HAP-1 (cell line): ENCODE measurements at regions not wholly inside any gene's neighbourhood (a gene's known extent, or its start where the extent isn't known, plus 50 kb on each side); places are given as distances from the start of the nearest gene placed in this dataset.
"Not testable (repeated sequence)": the region's sequence is repeated elsewhere in the genome, so short reads cannot be mapped to it uniquely, and the experiment has no call there.

Experiments used
- DNase-seq, 2 experiments: peaks; one replicate each; pipeline ENCODE4 v3.0.0-alpha.2; 2016 to 2020; ENCODE audit warnings: low spot score in 2 of 2
- H3K27me3 ChIP-seq: fragments of 250-450 bp; sonication (Bioruptor Pico); 2 replicates; pipeline ENCODE4 v1.5.1; 2020; ENCODE audit warnings: low read depth, mild to moderate bottlenecking, moderate library complexity
- H3K36me3 ChIP-seq: fragments of 250-450 bp; sonication (Bioruptor Pico); replicated peaks from 2 replicates; pipeline ENCODE4 v1.5.1; 2020; ENCODE audit warnings: mild to moderate bottlenecking
- H3K4me1 ChIP-seq: fragments of 250-450 bp; sonication (Bioruptor Pico); 2 replicates; pipeline ENCODE4 v1.5.1; 2020; ENCODE audit warnings: mild to moderate bottlenecking
- H3K4me3 ChIP-seq: fragments of 250-450 bp; sonication (Bioruptor Pico); 2 replicates; pipeline ENCODE4 v1.5.1; 2020; ENCODE audit warnings: mild to moderate bottlenecking, moderate library complexity
- H3K9me3 ChIP-seq: fragments of 250-450 bp; sonication (Bioruptor Pico); 2 replicates; pipeline ENCODE4 v1.5.1; 2020; ENCODE audit warnings: mild to moderate bottlenecking, moderate library complexity
- in situ Hi-C: fragments of 300-500 bp; cut with MboI; formaldehyde crosslinking; loops from 3 replicates; pipeline ENCODE4 v1.14.3; 2020; ENCODE audit warnings: low sequenced_read_pairs, inconsistent platforms, mixed read lengths

DNA sequence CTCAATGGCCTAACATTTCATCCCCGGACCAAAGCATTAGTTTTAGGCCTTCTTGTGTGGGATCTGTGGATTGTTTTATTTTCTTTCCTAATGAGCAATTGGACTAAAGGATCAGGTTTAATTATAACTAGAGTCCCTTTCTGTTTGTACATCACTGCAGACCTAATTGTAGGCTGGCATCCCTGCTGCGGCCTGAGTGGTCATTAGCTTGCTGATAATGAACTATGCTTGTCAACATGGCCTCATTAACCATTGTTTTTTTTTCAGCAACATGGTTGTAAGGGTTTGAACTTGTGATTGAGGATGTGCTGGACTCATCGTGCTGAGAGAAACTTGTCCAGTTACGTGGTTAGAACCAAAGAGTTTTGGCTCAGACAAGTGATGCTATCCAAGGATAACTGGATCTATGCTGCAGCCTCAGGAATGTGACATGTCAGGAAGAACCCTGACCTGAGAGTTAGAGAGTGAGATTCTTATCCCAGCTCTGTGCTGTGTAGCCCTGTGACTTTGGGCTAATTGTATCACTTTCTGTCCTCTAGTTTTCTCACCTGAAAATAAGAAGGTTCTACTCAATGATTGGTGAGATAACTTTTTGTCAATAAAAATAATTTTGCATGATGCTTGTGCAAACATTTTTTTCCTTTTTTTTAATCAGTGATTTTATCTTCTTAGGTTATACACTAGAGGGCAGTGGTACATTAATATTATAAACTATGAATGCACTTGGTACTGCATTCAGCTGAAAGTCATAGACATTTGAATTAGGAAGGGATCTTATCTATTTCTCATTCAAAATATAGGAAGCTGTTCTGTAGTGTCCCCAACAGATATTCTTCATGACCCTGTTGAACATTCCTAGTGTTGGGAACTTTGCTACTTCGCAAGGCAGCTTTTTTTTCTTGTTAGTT is 140.9 kb downstream of the RNF144B start:
- Histone ChIP-seq H3K4me1 (no peaks in the 10 kb centered on the region), H3K9me3 (no peaks in the 10 kb centered on the region), H3K4me3 (no peak overlapping the region), H3K36me3 (no peaks in the 10 kb centered on the region), H3K27me3 (peaks cover 3% of the 10 kb centered on the region; the same call in 1 of the 2 replicates)
- DNase-seq: peak in 1 of 2 experiments; percentile 35
- in situ Hi-C loops: no loop called here

DNA sequence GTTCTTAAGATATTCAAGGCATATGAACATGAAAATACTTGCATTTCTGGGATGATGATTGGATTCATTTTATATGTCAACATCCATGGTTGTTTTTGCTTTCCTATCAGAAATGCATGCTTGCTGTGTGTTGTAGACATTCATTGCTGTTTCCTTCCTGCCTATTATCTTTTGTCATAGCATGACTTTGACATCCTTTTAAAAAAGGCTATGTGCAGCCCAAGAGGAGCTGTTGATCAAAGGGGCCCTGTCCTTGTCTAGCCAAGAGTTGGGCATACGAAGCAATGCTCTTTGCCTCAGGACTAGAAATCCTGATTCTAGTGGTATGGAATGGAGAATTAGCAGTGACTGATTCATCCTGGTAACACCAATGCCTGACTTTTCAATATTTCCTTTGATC is 143.1 kb downstream of the RNF144B start:
- Histone ChIP-seq H3K9me3 (no peaks in the 10 kb centered on the region), H3K4me1 (no peaks in the 10 kb centered on the region), H3K36me3 (no peaks in the 10 kb centered on the region), H3K27me3 (peaks cover 4% of the 10 kb centered on the region; the same call in 1 of the 2 replicates), H3K4me3 (no peak overlapping the region)
- DNase-seq: no peak
- in situ Hi-C loops: no loop called here

DNA sequence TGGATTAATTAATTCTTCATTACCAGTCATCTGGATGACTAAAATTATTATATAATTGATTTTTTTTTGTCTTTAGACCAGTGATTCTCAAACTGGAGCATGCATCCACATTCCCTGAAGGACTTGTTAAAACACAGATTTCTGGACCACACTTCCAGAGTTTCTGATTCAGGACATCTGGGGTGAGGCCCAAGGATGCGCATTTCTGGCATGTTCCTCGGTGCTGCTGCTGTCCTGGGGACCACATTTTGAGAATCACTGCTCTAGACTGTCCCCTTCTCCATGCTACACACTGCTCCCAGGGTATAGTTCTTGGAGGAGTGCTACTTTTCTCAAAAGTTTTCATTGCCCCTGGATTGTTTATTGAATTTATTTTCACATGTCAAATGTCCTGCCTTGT is 145.0 kb downstream of the RNF144B start:
- in situ Hi-C loops: no loop called here
- Histone ChIP-seq H3K4me1 (no peaks in the 10 kb centered on the region), H3K27me3 (peaks cover 4% of the 10 kb centered on the region; the same call in 1 of the 2 replicates), H3K9me3 (no peaks in the 10 kb centered on the region), H3K36me3 (no peaks in the 10 kb centered on the region), H3K4me3 (no peak overlapping the region)
- DNase-seq: no peak

DNA sequence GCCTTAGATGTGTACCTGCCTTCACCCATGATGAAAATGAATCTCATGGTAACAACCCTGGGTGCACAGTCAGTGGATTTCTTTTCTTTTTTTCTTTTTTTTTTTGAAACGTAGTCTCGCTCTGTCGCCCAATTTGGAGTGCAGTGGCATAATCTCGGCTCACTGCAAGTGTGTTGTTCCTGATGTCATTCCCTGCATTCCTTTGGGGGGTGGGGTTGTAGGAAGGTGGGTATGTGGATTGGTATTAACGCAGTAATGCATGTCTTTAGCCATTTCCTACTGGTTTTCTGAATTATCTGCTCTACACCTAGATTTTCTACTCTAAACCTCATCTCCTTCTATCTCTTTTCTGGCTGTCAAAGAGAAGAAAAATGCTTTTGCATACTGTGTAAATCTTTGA is 146.6 kb downstream of the RNF144B start:
- no peak for DNase-seq
- Histone ChIP-seq H3K4me1 (no peaks in the 10 kb centered on the region), H3K9me3 (no peaks in the 10 kb centered on the region), H3K27me3 (peaks cover 10% of the 10 kb centered on the region; the same call in 1 of the 2 replicates), H3K4me3 (no peak overlapping the region), H3K36me3 (no peaks in the 10 kb centered on the region)
- in situ Hi-C loops: no loop called here

DNA sequence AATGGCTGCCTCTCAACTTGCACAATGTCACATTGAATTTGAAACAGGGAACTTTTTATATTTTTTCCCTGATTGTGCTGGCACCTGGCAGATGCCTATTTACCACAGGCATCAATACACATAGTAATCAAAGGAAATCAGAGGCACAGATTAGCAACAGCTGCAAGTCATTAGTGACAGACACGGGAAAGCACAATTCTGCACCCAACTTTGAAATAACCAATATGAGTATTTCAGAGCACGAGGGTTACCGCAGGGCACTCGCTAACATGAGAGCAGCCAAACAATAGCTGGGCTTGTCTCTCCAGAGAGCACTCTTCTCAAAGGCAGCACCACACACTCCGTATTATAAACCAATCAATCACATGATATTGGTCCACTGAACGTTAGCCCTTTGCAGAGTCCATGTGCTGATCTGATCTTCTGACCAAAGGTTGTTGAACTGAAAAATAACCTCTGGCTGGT is 149.5 kb downstream of the RNF144B start:
- Histone ChIP-seq H3K36me3 (no peaks in the 10 kb centered on the region), H3K4me1 (no peaks in the 10 kb centered on the region), H3K4me3 (no peak overlapping the region), H3K27me3 (peaks cover 15% of the 10 kb centered on the region; the same call in 1 of the 2 replicates), H3K9me3 (no peaks in the 10 kb centered on the region)
- DNase-seq: no peak
- in situ Hi-C loops: no loop called here

DNA sequence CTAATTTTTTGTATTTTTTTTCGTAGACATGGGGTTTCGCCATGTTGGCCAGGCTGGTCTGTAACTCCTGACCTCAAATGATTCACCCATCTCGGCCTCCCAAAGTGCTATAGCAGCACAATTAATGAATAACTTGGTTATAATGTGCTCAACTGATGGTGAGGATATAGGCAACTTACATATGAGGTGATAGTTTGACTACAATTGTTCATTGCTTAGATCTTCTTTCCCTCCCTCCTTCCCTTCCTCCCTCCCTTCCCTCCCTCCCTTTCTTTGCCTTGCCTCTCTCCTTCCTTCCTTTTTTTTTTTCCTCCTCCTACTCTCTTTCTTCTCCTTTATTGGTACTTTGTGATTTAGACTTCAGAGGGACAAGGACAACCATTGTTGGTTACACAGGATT is 151.2 kb downstream of the RNF144B start:
- in situ Hi-C loops: no loop called here
- Histone ChIP-seq H3K9me3 (no peaks in the 10 kb centered on the region), H3K4me3 (no peak overlapping the region), H3K4me1 (no peaks in the 10 kb centered on the region), H3K27me3 (peaks cover 17% of the 10 kb centered on the region), H3K36me3 (no peaks in the 10 kb centered on the region)
- no peak for DNase-seq

DNA sequence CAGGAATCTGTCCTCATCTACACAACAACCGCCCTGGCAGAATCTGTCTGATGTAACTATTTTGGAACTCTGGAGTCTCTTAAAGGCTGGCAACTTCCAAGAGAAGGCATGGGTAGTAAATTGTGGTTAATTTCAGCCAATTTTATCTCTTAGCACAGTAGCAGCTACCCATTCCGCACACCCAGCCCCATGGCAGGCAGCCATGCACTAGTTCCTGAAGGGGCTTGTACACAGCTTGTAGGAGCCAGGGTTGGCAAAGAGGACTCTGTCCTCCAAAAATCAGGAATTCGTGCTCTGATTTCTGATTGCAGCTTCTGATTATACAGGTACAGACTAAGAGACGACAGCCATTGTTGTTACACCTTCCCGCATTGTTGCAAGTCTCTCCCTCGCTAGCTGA is 155.9 kb downstream of the RNF144B start:
- in situ Hi-C loops: no loop called here

DNA sequence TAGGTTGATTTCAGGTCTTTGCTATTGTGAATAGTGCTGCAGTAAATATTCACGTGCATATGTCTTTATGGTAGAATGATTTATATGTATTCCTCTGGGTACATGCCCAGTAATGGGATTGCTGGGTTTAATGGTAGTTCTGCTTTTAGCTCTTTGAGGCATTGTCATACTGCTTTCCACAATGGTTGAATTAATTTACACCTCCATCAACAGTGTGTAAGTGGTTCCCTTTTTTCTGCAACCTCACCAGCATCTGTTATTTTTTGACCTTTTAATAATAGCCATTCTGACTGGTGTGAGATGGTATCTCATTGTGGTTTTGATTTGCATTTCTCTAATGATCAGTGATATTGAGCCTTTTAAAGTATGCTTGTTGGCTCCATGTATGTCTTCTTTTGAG is 158.0 kb downstream of the RNF144B start:
- H3K9me3 ChIP-seq, H3K36me3 ChIP-seq, in situ Hi-C loops: not testable (repeated sequence)

More for the DNA sequence above, 155.9 kb downstream of the RNF144B start:
- H3K4me1 ChIP-seq: no peaks in the 10 kb centered on the region
- DNase-seq: no peak
- H3K4me3 ChIP-seq: no peak overlapping the region
- no peaks in the 10 kb centered on the region for H3K36me3 ChIP-seq
- peaks cover 5% of the 10 kb centered on the region; the same call in 1 of the 2 replicates for H3K9me3 ChIP-seq
- H3K27me3 ChIP-seq: peaks cover 11% of the 10 kb centered on the region

DNA sequence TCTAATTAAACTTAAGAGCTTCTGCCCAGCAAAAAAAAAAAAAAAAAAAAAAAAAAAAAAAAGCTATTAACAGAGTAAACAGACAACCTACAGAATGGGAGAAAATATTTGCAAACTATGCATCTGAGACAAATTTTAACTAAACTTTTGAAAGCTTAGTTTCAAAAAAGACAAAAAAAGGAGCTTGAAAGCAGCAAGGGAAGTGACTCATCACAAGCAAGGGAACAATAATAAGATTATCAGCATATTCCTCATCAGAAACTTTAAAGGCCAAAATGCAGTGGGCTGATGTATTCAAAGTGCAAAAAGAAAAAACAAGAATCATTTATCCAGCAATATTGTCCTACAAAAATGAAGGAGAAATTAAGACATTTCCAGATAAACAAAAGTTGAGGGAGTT is 158.6 kb downstream of the RNF144B start:
- DNase-seq: no peak

More for the DNA sequence above, 158.0 kb downstream of the RNF144B start:
- peak in 1 of 2 experiments; percentile 47 for DNase-seq
- H3K4me3 ChIP-seq, H3K4me1 ChIP-seq: not testable (repeated sequence)
- H3K27me3 ChIP-seq: peaks cover 18% of the 10 kb centered on the region

DNA sequence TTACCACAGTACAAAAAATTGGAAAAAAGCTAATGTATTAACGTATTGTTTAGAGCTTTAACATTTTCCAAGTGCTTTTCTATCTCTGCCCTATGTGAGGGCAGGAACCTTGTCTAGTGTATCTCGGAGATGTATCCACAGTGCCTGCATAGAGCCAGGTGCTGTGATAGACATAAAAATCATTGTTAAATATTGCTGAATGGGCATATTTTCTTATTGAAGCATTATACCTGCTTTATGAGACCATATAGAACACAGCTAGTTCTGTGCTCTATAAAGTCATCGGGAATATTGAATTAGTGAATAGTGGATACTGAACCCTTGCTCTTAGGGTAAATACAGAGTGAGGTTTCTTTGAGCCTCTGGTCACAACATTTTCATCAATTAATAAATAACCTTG is 163.0 kb downstream of the RNF144B start:
- in situ Hi-C loops: no loop called here
- no peak for DNase-seq
- Histone ChIP-seq H3K9me3 (0 out of 2 replicates have a peak, but pooled peaks cover 3% of the 10 kb centered on the region), H3K36me3 (no peaks in the 10 kb centered on the region), H3K4me3 (no peak overlapping the region), H3K27me3 (peaks cover 12% of the 10 kb centered on the region), H3K4me1 (no peaks in the 10 kb centered on the region)

More for the DNA sequence above, 158.6 kb downstream of the RNF144B start:
- peaks cover 20% of the 10 kb centered on the region for H3K27me3 ChIP-seq
- H3K4me1 ChIP-seq: no peaks in the 10 kb centered on the region
- no peak overlapping the region for H3K4me3 ChIP-seq
- H3K36me3 ChIP-seq: no peaks in the 10 kb centered on the region
- H3K9me3 ChIP-seq: peaks cover 5% of the 10 kb centered on the region; the same call in 1 of the 2 replicates
- in situ Hi-C loops: no loop called here

DNA sequence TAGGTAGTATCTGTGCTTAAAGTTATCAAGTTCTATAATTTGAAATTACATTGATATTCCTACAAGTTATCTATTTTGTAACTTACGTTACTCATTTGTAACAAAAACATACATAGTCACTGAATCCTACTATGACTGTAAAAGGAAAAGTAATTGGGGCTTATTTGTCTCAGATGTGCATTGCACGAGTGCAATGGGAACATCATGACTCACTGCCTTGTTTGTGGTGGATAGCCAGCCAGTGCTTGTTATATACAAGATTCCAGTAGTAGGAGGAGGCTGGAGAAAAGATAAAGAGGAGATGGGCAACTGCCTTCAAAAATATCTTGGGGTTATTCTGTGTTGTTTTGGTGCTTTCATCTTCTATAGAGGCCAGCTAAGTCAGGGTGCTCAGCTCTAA is 164.1 kb downstream of the RNF144B start:
- in situ Hi-C loops: no loop called here
- Histone ChIP-seq H3K4me3 (no peak overlapping the region), H3K27me3 (peaks cover 12% of the 10 kb centered on the region), H3K36me3 (no peaks in the 10 kb centered on the region), H3K4me1 (no peaks in the 10 kb centered on the region), H3K9me3 (0 out of 2 replicates have a peak, but pooled peaks cover 3% of the 10 kb centered on the region)
- no peak for DNase-seq

DNA sequence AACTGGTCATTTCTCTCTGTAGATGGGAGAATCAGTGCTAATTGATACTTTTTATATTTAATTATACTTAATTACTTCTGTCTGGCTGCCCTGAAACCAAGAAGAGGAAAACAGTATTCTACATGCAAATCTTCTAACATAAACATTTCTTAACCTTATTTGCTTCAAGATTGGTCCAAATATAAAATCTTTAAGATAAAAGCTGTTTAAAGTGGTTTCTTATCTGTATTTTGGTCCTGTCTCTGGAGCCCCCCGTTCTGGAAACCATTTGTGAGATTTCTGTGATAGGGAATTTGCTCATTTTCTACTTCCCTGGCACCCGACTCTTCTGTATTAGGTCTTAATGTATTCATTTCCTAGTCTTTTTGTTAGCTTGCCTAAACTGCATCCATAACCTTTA is 168.6 kb downstream of the RNF144B start:
- Histone ChIP-seq H3K36me3 (no peaks in the 10 kb centered on the region), H3K4me3 (no peak overlapping the region), H3K4me1 (no peaks in the 10 kb centered on the region; the same call in 1 of the 2 replicates), H3K9me3 (no peaks in the 10 kb centered on the region), H3K27me3 (peaks cover 2% of the 10 kb centered on the region; the same call in 1 of the 2 replicates)
- in situ Hi-C loops: no loop called here
- DNase-seq: no peak

DNA sequence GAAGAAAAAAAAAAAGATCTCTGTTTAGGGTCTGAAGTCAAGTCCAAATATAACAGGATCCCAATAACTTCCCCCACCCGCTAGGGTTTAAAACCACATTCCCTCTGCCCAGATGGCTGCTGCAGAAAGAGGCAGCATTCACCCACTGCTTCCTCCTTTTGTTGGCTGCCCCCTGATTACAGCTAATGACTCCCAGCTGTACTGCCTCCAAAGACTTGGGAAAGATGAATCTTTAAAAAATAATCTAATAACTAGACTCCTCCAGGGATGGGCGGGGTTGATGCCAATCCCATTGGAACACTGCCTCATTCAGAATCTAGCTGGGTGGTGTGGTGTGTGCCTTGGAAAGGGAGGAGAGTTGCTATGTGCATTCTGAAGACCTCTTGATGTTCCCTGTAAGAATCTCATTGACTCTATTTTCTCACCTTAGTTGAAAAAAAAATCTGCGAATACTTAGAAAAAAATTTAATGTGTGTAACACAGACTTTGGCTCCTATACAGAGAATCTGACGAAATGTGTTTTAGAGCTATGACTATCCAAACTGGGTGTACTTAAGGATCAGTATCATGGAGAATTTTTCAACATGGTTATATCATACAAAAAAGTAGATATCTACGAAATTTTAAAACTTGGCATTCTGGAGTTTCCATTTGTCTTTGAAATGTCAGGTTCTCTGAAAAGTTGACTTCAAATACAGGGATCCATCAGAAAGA is 174.0 kb downstream of the RNF144B start:
- peaks cover 11% of the 10 kb centered on the region; the same call in 1 of the 2 replicates for H3K27me3 ChIP-seq
- H3K9me3 ChIP-seq: no peaks in the 10 kb centered on the region
- H3K36me3 ChIP-seq: no peaks in the 10 kb centered on the region
- H3K4me1 ChIP-seq: no peaks in the 10 kb centered on the region; the same call in 1 of the 2 replicates
- no peak overlapping the region for H3K4me3 ChIP-seq
- DNase-seq: no peak
- in situ Hi-C loops: no loop called here

DNA sequence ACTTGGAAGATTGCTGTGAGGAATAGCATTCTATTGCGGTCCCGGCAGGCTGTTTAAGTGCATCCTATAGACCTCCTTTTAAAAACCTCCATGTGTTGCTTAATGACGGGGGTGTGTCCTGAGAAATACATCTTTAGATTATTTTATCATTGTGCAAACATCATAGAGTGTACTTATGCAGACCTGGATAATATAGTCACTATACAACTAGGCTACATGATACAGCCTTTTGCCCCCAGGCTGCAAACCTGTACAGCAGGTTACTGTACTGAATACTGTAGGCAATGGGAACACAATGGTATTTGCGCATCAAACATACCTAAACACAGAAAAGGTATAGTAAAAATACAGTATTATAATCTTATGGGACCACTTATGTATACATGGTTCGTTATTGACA is 175.6 kb downstream of the RNF144B start:
- Histone ChIP-seq H3K4me3 (no peak overlapping the region), H3K9me3 (no peaks in the 10 kb centered on the region), H3K36me3 (no peaks in the 10 kb centered on the region), H3K4me1 (no peaks in the 10 kb centered on the region), H3K27me3 (peaks cover 11% of the 10 kb centered on the region; the same call in 1 of the 2 replicates)
- in situ Hi-C loops: no loop called here
- DNase-seq: no peak
